OCI-LY3 (cell line): ENCODE measurements at regions not wholly inside any gene's neighbourhood (a gene's known extent, or its start where the extent isn't known, plus 50 kb on each side); places are given as distances from the start of the nearest gene placed in this dataset.
A peak's percentile ranks its signal among the peaks of the same experiment; 100 is the strongest.
"Not testable (repeated sequence)": the region's sequence is repeated elsewhere in the genome, so short reads cannot be mapped to it uniquely, and the experiment has no call there.

ENCODE experiments used
- H2AFZ ChIP-seq: fragments of 200-600, 300-600 bp; shearing (Covaris generic); 2 replicates; pipeline ENCODE4 v1.6.0; 2014; ENCODE audit warnings: antibody characterized with exemption, low read depth, low read length
- H3K27ac ChIP-seq: fragments of 200-600, 300-600 bp; sonication (generic); 2 replicates; pipeline ENCODE4 v1.5.1; 2014; ENCODE audit warnings: mild to moderate bottlenecking, low read length, moderate library complexity, mixed read lengths
- H3K27me3 ChIP-seq: fragments of 200-600, 300-600 bp; sonication (generic); 2 replicates; pipeline ENCODE4 v1.6.1; 2014; ENCODE audit warnings: low read depth, low read length, mixed read lengths
- H3K36me3 ChIP-seq: fragments of 200-600, 300-600 bp; sonication (generic); replicated peaks from 2 replicates; pipeline ENCODE3; 2014; ENCODE audit warnings: low read depth, low read length, mixed read lengths
- H3K4me1 ChIP-seq: fragments of 300-600, 200-600 bp; sonication (generic); 2 replicates; pipeline ENCODE4 v1.6.1; 2014; ENCODE audit warnings: low read length, mixed read lengths
- H3K4me2 ChIP-seq: fragments of 200-600, 300-600 bp; sonication (generic); 2 replicates; pipeline ENCODE4 v1.6.1; 2014; ENCODE audit warnings: low read length, mixed read lengths
- H3K4me3 ChIP-seq: fragments of 300-600, 200-600 bp; sonication (generic); 2 replicates; pipeline ENCODE4 v1.5.1; 2014; ENCODE audit warnings: antibody characterized with exemption, mild to moderate bottlenecking, low read length, moderate library complexity
- H3K79me2 ChIP-seq: fragments of 300-600, 200-600 bp; shearing (Covaris generic); 2 replicates; pipeline ENCODE4 v1.6.1; 2014; ENCODE audit warnings: mild to moderate bottlenecking, low read length, mixed read lengths
- H3K9ac ChIP-seq: fragments of 300-600, 200-600 bp; shearing (Covaris generic); 2 replicates; pipeline ENCODE4 v1.6.0; 2014; ENCODE audit warnings: mild to moderate bottlenecking, low read length, moderate library complexity
- H3K9me3 ChIP-seq: fragments of 200-600, 300-600 bp; shearing (Covaris generic); 2 replicates; pipeline ENCODE4 v1.6.1; 2014; ENCODE audit warnings: low read length, mixed read lengths; ENCODE audit not compliant: insufficient read depth
- H4K20me1 ChIP-seq: fragments of 200-600, 300-600 bp; sonication (generic); 2 replicates; pipeline ENCODE4 v1.6.1; 2016; ENCODE audit warnings: low read length, mixed read lengths; ENCODE audit not compliant: insufficient read depth
- EZH2phosphoT487 ChIP-seq: fragments of 200-600 bp; shearing (Covaris generic); IDR thresholded peaks from 2 replicates; pipeline ENCODE4 v1.6.1; 2018; ENCODE audit warnings: antibody characterized with exemption, mixed run types, low read depth
- TF ChIP-seq, protein P1 (sequence below): fragments of 200-600, 300-600 bp; sonication (generic); IDR thresholded peaks from 2 replicates; pipeline ENCODE4 v1.5.1; 2014; ENCODE audit warnings: antibody characterized with exemption, low read length, low read depth

DNA sequence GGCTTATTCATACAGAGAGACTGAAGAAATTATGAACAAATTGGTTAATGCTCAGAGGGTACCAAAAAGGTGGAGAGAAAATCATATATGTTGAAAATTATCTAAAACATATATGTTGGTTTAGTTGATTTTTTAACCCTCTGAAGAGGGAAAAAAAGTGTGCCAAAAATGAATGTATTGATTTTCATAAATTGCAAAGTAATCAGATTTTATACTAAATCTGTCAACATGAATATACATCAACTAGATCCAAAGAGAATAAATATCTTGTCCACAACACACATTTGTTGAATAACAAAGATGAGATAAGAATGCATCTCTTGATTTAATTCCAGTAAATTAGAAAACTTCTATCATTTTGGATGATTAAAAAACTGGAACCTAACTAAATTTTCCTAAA lies 125.3 kb upstream of the TACR3 start:
- Histone ChIP-seq H3K4me3 (no peak overlapping the region), H3K79me2 (no peaks in the 10 kb centered on the region), H3K9me3 (no peaks in the 10 kb centered on the region), H3K9ac (no peak overlapping the region), H3K4me1 (no peaks in the 10 kb centered on the region), H4K20me1 (no peaks in the 10 kb centered on the region), H3K36me3 (no peaks in the 10 kb centered on the region), H2AFZ (no peak overlapping the region), H3K27ac (no peak overlapping the region), H3K27me3 (no peaks in the 10 kb centered on the region), H3K4me2 (no peak overlapping the region)
- TF ChIP-seq EZH2phosphoT487, result no peak
- TF ChIP-seq, protein P1, sequence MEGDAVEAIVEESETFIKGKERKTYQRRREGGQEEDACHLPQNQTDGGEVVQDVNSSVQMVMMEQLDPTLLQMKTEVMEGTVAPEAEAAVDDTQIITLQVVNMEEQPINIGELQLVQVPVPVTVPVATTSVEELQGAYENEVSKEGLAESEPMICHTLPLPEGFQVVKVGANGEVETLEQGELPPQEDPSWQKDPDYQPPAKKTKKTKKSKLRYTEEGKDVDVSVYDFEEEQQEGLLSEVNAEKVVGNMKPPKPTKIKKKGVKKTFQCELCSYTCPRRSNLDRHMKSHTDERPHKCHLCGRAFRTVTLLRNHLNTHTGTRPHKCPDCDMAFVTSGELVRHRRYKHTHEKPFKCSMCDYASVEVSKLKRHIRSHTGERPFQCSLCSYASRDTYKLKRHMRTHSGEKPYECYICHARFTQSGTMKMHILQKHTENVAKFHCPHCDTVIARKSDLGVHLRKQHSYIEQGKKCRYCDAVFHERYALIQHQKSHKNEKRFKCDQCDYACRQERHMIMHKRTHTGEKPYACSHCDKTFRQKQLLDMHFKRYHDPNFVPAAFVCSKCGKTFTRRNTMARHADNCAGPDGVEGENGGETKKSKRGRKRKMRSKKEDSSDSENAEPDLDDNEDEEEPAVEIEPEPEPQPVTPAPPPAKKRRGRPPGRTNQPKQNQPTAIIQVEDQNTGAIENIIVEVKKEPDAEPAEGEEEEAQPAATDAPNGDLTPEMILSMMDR, result no peak

DNA sequence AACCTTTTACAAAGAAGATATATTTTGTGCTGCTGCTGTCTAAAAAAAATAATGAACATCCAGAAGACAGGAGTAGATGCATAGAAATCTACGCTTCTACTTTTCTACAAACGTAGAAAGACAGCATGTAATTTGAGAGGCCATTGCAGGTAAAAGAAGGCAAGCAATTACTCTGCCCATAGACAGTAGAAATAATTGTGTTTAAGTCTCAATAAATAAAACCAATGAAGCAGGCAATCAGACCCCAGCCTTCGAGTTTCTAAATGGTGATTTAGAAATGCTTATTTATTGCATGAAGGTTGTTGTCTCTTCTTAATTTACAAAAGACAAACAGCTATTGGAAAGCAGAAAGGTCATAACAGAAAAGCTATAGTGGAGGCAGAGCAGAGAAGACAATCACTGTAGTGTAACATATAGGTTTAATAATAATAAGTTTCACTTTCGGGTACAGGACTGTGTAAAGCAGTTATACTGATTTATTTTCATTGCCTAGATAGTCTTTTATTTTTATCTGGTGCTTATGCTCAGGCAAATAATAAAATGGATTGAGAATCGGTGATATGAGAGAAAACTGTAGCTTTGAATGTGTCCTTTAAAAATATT lies 123.0 kb upstream of the TACR3 start:
- Histone ChIP-seq H3K4me3 (no peak overlapping the region), H3K4me1 (no peaks in the 10 kb centered on the region), H4K20me1 (no peaks in the 10 kb centered on the region), H2AFZ (no peak overlapping the region), H3K27ac (no peak overlapping the region), H3K79me2 (no peaks in the 10 kb centered on the region), H3K9ac (no peak overlapping the region), H3K4me2 (no peak overlapping the region), H3K36me3 (no peaks in the 10 kb centered on the region), H3K27me3 (no peaks in the 10 kb centered on the region), H3K9me3 (no peaks in the 10 kb centered on the region)
- TF ChIP-seq, protein P1, result no peak
- TF ChIP-seq EZH2phosphoT487, result no peak

DNA sequence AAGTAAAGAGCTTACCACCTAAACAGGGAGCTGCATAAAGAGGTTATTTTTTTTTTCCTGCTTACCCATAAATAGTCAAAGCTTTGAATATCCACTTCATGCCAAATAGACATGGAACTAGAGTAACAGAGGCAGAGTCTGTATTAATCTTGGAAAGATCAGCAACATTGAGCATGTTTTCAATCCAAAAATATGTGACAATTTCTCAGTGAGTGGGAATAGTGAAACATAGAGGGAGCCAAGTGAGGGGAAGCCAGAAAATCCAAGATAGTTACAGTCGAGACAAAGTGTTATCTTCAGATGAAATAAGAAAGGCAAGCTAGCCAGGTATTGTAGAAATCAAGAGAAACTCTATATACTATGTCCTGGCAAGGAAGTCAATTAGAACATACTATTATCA lies 122.3 kb upstream of the TACR3 start:
- Histone ChIP-seq H4K20me1 (no peaks in the 10 kb centered on the region), H3K4me3 (no peak overlapping the region), H3K27me3 (no peaks in the 10 kb centered on the region), H3K4me1 (no peaks in the 10 kb centered on the region), H3K79me2 (no peaks in the 10 kb centered on the region), H3K9me3 (no peaks in the 10 kb centered on the region), H3K9ac (no peak overlapping the region), H3K36me3 (no peaks in the 10 kb centered on the region), H3K4me2 (no peak overlapping the region), H2AFZ (no peak overlapping the region), H3K27ac (no peak overlapping the region)
- TF ChIP-seq EZH2phosphoT487, result no peak
- TF ChIP-seq, protein P1, result no peak

DNA sequence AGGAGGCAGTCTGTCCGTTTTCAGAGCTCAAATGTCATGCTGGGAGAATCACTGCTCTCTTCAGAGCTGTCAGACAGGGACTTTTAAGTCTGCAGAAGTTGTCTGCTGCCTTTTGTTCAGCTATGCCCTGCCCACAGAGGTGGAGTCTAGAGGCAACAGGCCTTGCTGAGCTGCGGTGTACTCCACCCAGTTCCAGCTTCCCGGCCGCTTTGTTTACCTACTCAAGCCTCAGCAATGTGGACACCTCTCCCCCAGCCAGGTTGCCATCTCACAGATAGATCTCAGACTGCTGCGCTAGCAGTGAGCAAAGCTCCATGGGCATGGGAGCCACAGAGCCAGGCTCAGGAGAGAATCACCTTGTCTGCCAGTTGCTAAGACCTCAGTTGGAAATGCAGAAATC lies 90.5 kb upstream of the TACR3 start:
- not testable (repeated sequence) for H3K9ac ChIP-seq, H3K4me3 ChIP-seq, H3K36me3 ChIP-seq, H3K4me2 ChIP-seq, H2AFZ ChIP-seq, H3K27me3 ChIP-seq, H3K4me1 ChIP-seq, H3K27ac ChIP-seq, H4K20me1 ChIP-seq, H3K9me3 ChIP-seq, H3K79me2 ChIP-seq

DNA sequence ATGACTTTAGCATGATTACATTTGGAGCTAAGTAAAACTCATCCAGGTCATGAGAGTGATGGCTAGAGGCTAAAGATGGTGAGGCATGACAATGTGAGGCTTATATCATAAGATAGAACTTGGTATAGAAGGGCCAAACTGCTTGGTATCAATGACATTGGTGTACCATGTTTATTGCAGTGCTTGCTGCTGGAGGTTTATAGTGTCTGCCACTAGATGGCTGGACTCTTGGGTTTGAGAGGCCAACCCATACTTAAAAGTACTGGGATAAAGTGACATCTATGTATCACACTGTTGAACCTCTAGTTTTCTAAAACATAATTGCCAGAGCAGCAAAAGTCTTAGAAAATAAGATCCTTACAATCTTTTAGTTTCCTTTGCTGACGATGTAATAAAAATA lies 83.0 kb upstream of the TACR3 start:
- H3K27ac ChIP-seq, result no peak overlapping the region

More for the DNA sequence above, 83.0 kb upstream of the TACR3 start:
- Histone ChIP-seq H3K4me1 (no peaks in the 10 kb centered on the region), H3K4me2 (no peak overlapping the region), H2AFZ (no peak overlapping the region), H3K9me3 (no peaks in the 10 kb centered on the region), H3K27me3 (no peaks in the 10 kb centered on the region), H3K4me3 (no peak overlapping the region), H3K79me2 (no peaks in the 10 kb centered on the region), H4K20me1 (no peaks in the 10 kb centered on the region), H3K36me3 (no peaks in the 10 kb centered on the region), H3K9ac (no peak overlapping the region)
- no peak for TF ChIP-seq EZH2phosphoT487
- TF ChIP-seq, protein P1, result 0 out of 2 replicates have a peak, but pooled peaks have one; percentile 27
